ENCODE measurements at regions not wholly inside any gene's neighbourhood (a gene's known extent, or its start where the extent isn't known, plus 50 kb on each side); places are given as distances from the start of the nearest gene placed in this dataset.

DNA sequence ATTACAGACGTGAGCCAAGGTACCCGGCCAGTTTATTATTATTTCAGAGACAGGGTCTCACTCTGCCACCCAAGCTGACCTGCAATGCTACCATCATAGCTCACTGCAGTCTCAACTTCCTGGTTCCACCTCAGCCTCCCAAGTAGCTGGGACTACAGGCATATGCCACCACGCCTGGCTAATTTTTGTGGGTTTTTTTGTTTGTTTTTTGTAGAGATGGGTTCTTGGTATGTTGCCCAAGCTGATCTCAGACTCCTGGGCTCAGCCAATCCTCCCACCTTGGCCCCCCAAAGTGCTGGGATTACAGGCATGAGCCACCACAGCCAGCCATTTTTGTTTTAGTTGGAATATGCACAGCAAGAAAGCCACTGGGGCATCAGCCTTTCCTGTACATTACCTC is 115.7 kb downstream of the MRM1 start (continued):
- TF ChIP-seq CREB1 (CRISPR knock-in tag; IDR thresholded peaks at IDR 0.05; ENCODE audit: low read depth) (no peak), POLR2AphosphoS5 (IDR thresholded peaks at IDR 0.05; ENCODE audit: low read depth) (no peak), EZH2phosphoT487 (IDR thresholded peaks at IDR 0.05; ENCODE audit: unreplicated experiment) (no peak), ZNF331 (CRISPR knock-in tag; IDR thresholded peaks at IDR 0.05; ENCODE audit: low read depth) (no peak), NANOG (IDR thresholded peaks at IDR 0.05; ENCODE audit: borderline replicate concordance) (no peak)

DNA sequence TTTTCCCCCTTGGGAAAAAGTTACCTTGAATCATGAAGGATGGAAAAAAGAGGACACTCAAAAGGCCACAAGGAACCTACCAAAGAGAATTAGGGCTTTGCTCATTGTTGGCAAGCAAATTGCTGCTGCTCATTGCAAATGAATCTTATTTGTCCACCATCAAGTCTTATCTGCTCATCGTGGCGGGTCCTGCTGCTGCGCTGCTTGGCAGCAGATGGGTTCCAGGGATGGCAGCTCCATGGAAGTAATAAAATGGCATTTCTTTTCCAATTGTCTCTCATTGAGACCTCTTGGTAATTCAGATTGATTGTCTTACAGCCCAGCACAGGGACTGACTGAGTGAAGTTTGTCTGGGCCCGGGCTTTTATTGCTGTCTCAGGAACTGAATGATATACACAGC is 118.7 kb downstream of the MRM1 start:
- Histone ChIP-seq H3K79me2 (replicated peaks; ENCODE audit: insufficient read depth) (no peaks in the 10 kb centered on the region), H3K9me2 (ENCODE audit: insufficient read depth) (no peaks in the 10 kb centered on the region), H3K27ac (ENCODE audit: low read depth) (no peak overlapping the region), H3K4me2 (no peak overlapping the region), H3K36me3 (ENCODE audit: insufficient read depth) (no peaks in the 10 kb centered on the region), H2AFZ (no peak overlapping the region), H3K4me3 (no peak overlapping the region), H3K4me1 (ENCODE audit: insufficient read depth) (peaks cover 22% of the 10 kb centered on the region), H4K20me1 (replicated peaks; ENCODE audit: insufficient read depth) (no peaks in the 10 kb centered on the region), H3K27me3 (ENCODE audit: insufficient read depth) (no peaks in the 10 kb centered on the region), H3F3A (replicated peaks; ENCODE audit: low read depth) (0 out of 2 replicates have a peak, but pooled peaks cover 4% of the 10 kb centered on the region)
- DNase-seq (ENCODE audit: low spot score) = no peak
- H3K9me3 Mint-ChIP-seq = no peaks in the 10 kb centered on the region
- ATAC-seq = no peak
- H3K36me3 Mint-ChIP-seq (ENCODE audit: low read depth) = no peaks in the 10 kb centered on the region
- TF ChIP-seq, protein P1, sequence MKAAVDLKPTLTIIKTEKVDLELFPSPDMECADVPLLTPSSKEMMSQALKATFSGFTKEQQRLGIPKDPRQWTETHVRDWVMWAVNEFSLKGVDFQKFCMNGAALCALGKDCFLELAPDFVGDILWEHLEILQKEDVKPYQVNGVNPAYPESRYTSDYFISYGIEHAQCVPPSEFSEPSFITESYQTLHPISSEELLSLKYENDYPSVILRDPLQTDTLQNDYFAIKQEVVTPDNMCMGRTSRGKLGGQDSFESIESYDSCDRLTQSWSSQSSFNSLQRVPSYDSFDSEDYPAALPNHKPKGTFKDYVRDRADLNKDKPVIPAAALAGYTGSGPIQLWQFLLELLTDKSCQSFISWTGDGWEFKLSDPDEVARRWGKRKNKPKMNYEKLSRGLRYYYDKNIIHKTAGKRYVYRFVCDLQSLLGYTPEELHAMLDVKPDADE (IDR thresholded peaks at IDR 0.05) = no peak
- no peak for TF ChIP-seq EZH2phosphoT487 (IDR thresholded peaks at IDR 0.05; ENCODE audit: unreplicated experiment)
- no peak overlapping the region for H3K27ac Mint-ChIP-seq
- no peaks in the 10 kb centered on the region for H3K27me3 Mint-ChIP-seq (ENCODE audit: insufficient read depth, low read depth, poor library complexity)
- peaks cover 22% of the 10 kb centered on the region for H3K4me1 Mint-ChIP-seq
- H3K4me3 Mint-ChIP-seq = no peak overlapping the region

DNA sequence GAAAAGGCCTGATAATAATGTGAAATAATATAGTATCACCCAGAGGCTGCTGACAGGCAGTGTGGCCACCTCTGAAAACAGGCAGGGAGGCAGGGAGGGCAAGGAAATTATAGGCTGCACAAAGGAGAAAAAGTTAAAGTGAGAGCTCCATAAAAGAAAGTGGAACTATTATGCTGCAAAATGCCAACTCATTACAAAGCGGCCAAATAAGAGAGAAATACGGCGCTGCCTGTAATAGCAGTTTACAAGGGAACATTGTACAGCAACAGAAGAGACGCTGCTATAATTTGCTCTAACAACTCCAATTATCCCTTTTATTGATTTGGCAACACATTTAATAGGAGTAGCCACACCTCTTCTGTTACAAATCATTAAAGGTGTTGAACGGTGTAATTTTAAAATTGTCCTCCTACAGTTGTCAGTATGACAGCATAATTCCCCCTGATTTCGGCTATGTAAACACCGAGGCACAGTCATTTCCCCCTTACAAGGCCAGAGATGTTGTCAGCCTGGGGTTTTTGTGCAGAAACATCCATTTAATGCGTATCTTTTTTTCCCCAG is 120.3 kb downstream of the MRM1 start:
- Mint-ChIP-seq H3K9me3 (no peaks in the 10 kb centered on the region), H3K4me1 (peaks cover 22% of the 10 kb centered on the region), H3K27ac (peak overlapping the region; percentile 43; the same call in 1 of the 2 replicates), H3K36me3 (ENCODE audit: low read depth) (no peaks in the 10 kb centered on the region), H3K27me3 (ENCODE audit: insufficient read depth, low read depth, poor library complexity) (no peaks in the 10 kb centered on the region), H3K4me3 (peak overlapping the region; percentile 69)
- Histone ChIP-seq H3F3A (replicated peaks; ENCODE audit: low read depth) (0 out of 2 replicates have a peak, but pooled peaks cover 4% of the 10 kb centered on the region), H4K20me1 (replicated peaks; ENCODE audit: insufficient read depth) (no peaks in the 10 kb centered on the region), H3K9me2 (ENCODE audit: insufficient read depth) (no peaks in the 10 kb centered on the region), H2AFZ (peak overlapping the region; percentile 99), H3K27ac (ENCODE audit: low read depth) (no peak overlapping the region), H3K4me1 (ENCODE audit: insufficient read depth) (peaks cover 22% of the 10 kb centered on the region), H3K4me3 (peak overlapping the region; percentile 61), H3K36me3 (ENCODE audit: insufficient read depth) (no peaks in the 10 kb centered on the region), H3K27me3 (ENCODE audit: insufficient read depth) (no peaks in the 10 kb centered on the region), H3K79me2 (replicated peaks; ENCODE audit: insufficient read depth) (no peaks in the 10 kb centered on the region), H3K4me2 (peak overlapping the region; percentile 93)
- ATAC-seq (no peak), DNase-seq (ENCODE audit: low spot score) (no peak)
- no peak for TF ChIP-seq EZH2 (IDR thresholded peaks at IDR 0.05; ENCODE audit: low read depth, unreplicated experiment)
- TF ChIP-seq ZNF114 (CRISPR knock-in tag; IDR thresholded peaks at IDR 0.05) = no peak
- no peak for TF ChIP-seq EZH2phosphoT487 (IDR thresholded peaks at IDR 0.05; ENCODE audit: unreplicated experiment)
- TF ChIP-seq, protein P1 (IDR thresholded peaks at IDR 0.05) = no peak
- TF ChIP-seq POLR2AphosphoS5 (IDR thresholded peaks at IDR 0.05; ENCODE audit: low read depth) = no peak
- TF ChIP-seq STAT1 (IDR thresholded peaks at IDR 0.05; ENCODE audit: unreplicated experiment) = no peak
- TF ChIP-seq, protein P2, sequence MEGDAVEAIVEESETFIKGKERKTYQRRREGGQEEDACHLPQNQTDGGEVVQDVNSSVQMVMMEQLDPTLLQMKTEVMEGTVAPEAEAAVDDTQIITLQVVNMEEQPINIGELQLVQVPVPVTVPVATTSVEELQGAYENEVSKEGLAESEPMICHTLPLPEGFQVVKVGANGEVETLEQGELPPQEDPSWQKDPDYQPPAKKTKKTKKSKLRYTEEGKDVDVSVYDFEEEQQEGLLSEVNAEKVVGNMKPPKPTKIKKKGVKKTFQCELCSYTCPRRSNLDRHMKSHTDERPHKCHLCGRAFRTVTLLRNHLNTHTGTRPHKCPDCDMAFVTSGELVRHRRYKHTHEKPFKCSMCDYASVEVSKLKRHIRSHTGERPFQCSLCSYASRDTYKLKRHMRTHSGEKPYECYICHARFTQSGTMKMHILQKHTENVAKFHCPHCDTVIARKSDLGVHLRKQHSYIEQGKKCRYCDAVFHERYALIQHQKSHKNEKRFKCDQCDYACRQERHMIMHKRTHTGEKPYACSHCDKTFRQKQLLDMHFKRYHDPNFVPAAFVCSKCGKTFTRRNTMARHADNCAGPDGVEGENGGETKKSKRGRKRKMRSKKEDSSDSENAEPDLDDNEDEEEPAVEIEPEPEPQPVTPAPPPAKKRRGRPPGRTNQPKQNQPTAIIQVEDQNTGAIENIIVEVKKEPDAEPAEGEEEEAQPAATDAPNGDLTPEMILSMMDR (conservative IDR thresholded peaks at IDR 0.05; ENCODE audit: low read depth in 2 of 2) = no peak

Measured in GM23338 (cell line).